ENCODE measurements at regions not wholly inside any gene's neighbourhood (a gene's known extent, or its start where the extent isn't known, plus 50 kb on each side); places are given as distances from the start of the nearest gene placed in this dataset.

DNA sequence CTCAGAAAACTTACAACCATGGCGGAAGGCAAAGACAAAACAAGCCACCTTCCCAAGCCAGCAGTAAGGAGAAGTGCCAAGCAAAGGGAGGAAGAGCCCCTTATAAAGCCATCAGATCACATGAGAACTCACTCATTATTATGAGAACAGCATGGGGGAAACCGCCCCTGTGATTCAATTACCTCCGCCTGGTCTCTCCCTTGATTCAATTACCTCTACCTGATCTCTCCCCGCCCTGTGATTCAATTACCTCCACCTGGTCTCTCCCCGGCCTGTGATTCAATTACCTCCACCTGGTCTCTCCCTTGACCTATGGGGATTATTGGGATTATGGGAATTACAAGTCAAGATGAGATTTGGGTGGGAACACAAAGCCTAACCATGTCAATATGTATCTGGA is 467.3 kb upstream of the FTMT start:
- no peak overlapping the region for H3K9ac ChIP-seq (ENCODE audit: low read length)
- H3K4me3 ChIP-seq (replicated peaks in 1 of 2; ENCODE audit: low read depth in 1 of 2, low read length in 2 of 2): no peak overlapping the region
- ChIA-PET RAD21 (ENCODE audit: low non-redundant PET in 1 of 2, low total read pairs in 2 of 2, uncharacterized antibody in 2 of 2, unreplicated experiment in 2 of 2) (no interaction called here), POLR2A (no interaction called here), CTCF (no interaction called here)
- H3K9me2 ChIP-seq (ENCODE audit: insufficient read depth): no peaks in the 10 kb centered on the region
- H3K4me1 ChIP-seq (ENCODE audit: control insufficient read depth in 1 of 2, insufficient read depth in 2 of 2, low read length in 2 of 2): no peaks in the 10 kb centered on the region
- no peaks in the 10 kb centered on the region for H4K20me1 ChIP-seq (ENCODE audit: insufficient read depth)
- no TSS peak for BruUV-seq (replicated peaks)
- DNase-seq (ENCODE audit: low read depth, low spot score) (no peak), ATAC-seq (no peak)
- no peak overlapping the region for H3K27ac ChIP-seq (ENCODE audit: low read depth, low read length)
- no peaks in the 10 kb centered on the region for H3K27me3 ChIP-seq (ENCODE audit: insufficient read depth, low read length)
- TF ChIP-seq CEBPB (IDR thresholded peaks at IDR 0.05; ENCODE audit: low read depth): no peak
- TF ChIP-seq, protein P1, sequence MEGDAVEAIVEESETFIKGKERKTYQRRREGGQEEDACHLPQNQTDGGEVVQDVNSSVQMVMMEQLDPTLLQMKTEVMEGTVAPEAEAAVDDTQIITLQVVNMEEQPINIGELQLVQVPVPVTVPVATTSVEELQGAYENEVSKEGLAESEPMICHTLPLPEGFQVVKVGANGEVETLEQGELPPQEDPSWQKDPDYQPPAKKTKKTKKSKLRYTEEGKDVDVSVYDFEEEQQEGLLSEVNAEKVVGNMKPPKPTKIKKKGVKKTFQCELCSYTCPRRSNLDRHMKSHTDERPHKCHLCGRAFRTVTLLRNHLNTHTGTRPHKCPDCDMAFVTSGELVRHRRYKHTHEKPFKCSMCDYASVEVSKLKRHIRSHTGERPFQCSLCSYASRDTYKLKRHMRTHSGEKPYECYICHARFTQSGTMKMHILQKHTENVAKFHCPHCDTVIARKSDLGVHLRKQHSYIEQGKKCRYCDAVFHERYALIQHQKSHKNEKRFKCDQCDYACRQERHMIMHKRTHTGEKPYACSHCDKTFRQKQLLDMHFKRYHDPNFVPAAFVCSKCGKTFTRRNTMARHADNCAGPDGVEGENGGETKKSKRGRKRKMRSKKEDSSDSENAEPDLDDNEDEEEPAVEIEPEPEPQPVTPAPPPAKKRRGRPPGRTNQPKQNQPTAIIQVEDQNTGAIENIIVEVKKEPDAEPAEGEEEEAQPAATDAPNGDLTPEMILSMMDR (IDR thresholded peaks at IDR 0.05 in 2 of 3, conservative IDR thresholded peaks at IDR 0.05 in 1 of 3; ENCODE audit: borderline replicate concordance in 1 of 3, insufficient read depth in 1 of 3, low read depth in 2 of 3, low read length in 2 of 3): no peak
- H3K4me2 ChIP-seq (ENCODE audit: low read length): no peak overlapping the region
- no peak overlapping the region for H2AFZ ChIP-seq (ENCODE audit: low read depth, low read length, poor library complexity, severe bottlenecking)
- H3K9me3 ChIP-seq (ENCODE audit: control insufficient read depth in 1 of 2, insufficient read depth in 1 of 2, low read depth in 1 of 2, low read length in 2 of 2): no peaks in the 10 kb centered on the region
- no peaks in the 10 kb centered on the region for H3K79me2 ChIP-seq (ENCODE audit: insufficient read depth, low read length)
- intact Hi-C loops (cut with micrococcal nuclease): no loop called here
- no peaks in the 10 kb centered on the region for H3K36me3 ChIP-seq (ENCODE audit: control insufficient read depth in 1 of 2, insufficient read depth in 2 of 2, low read length in 2 of 2)

DNA sequence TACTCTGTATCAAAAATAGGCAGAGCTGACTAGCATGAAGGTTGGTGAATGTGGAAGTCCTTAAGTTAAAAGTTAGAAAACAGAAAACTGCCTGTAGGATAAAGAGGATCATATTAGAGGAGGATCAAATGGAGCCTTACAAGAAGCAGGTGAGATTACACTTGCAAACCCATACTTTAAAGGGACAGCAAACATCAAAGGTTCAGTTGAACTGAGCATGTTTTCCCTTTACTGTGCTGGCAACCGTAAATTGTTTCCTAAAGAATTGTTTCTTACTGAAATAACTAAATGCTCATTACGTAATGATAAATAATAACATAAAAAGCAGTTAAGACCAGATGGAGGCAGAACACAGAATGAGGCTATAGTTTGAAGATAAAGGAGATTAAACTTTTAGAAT is 465.3 kb upstream of the FTMT start:
- Histone ChIP-seq H3K36me3 (ENCODE audit: control insufficient read depth in 1 of 2, insufficient read depth in 2 of 2, low read length in 2 of 2) (no peaks in the 10 kb centered on the region), H3K27me3 (ENCODE audit: insufficient read depth, low read length) (no peaks in the 10 kb centered on the region), H3K27ac (ENCODE audit: low read depth, low read length) (no peak overlapping the region), H3K4me3 (replicated peaks in 1 of 2; ENCODE audit: low read depth in 1 of 2, low read length in 2 of 2) (no peak overlapping the region), H3K4me1 (ENCODE audit: control insufficient read depth in 1 of 2, insufficient read depth in 2 of 2, low read length in 2 of 2) (no peaks in the 10 kb centered on the region), H2AFZ (ENCODE audit: low read depth, low read length, poor library complexity, severe bottlenecking) (no peak overlapping the region), H3K9me2 (ENCODE audit: insufficient read depth) (no peaks in the 10 kb centered on the region), H4K20me1 (ENCODE audit: insufficient read depth) (no peaks in the 10 kb centered on the region), H3K79me2 (ENCODE audit: insufficient read depth, low read length) (no peaks in the 10 kb centered on the region), H3K4me2 (ENCODE audit: low read length) (no peak overlapping the region), H3K9ac (ENCODE audit: low read length) (no peak overlapping the region), H3K9me3 (ENCODE audit: control insufficient read depth in 1 of 2, insufficient read depth in 1 of 2, low read depth in 1 of 2, low read length in 2 of 2) (no peaks in the 10 kb centered on the region)
- CTCF ChIA-PET: no interaction called here
- POLR2A ChIA-PET: no interaction called here
- no peak for DNase-seq (ENCODE audit: low read depth, low spot score)
- no peak for TF ChIP-seq ZNF274 (IDR thresholded peaks at IDR 0.05; ENCODE audit: low read depth, low read length)
- TF ChIP-seq, protein P2, sequence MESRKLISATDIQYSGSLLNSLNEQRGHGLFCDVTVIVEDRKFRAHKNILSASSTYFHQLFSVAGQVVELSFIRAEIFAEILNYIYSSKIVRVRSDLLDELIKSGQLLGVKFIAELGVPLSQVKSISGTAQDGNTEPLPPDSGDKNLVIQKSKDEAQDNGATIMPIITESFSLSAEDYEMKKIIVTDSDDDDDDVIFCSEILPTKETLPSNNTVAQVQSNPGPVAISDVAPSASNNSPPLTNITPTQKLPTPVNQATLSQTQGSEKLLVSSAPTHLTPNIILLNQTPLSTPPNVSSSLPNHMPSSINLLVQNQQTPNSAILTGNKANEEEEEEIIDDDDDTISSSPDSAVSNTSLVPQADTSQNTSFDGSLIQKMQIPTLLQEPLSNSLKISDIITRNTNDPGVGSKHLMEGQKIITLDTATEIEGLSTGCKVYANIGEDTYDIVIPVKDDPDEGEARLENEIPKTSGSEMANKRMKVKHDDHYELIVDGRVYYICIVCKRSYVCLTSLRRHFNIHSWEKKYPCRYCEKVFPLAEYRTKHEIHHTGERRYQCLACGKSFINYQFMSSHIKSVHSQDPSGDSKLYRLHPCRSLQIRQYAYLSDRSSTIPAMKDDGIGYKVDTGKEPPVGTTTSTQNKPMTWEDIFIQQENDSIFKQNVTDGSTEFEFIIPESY (IDR thresholded peaks at IDR 0.05; ENCODE audit: extremely low read depth, insufficient replicate concordance, low read length): no peak
- intact Hi-C loops (cut with micrococcal nuclease): no loop called here
- RAD21 ChIA-PET (ENCODE audit: low non-redundant PET in 1 of 2, low total read pairs in 2 of 2, uncharacterized antibody in 2 of 2, unreplicated experiment in 2 of 2): no interaction called here
- BruUV-seq (replicated peaks): no TSS peak
- no peak for ATAC-seq

Data from HCT116 (cell line).